Pancreas (tissue), 10 donors: ENCODE measurements at regions not wholly inside any gene's neighbourhood (a gene's known extent, or its start where the extent isn't known, plus 50 kb on each side); places are given as distances from the start of the nearest gene placed in this dataset.

ENCODE experiments used
- ATAC-seq, 4 donors: fragments of 200-7000 bp; cut with Tn5 transposase; one replicate each; pipeline versions ENCODE4 v1.8.0 to v1.9.1; 2020; ENCODE audit warnings: mild to moderate bottlenecking in 4 of 4, moderate library complexity in 4 of 4
- DNase-seq, 6 donors: peaks; one replicate each; pipeline ENCODE4 v3.0.0-alpha.2; 2020
- FAIRE-seq: peaks from 2 replicates; lab custom pipeline; 2012; peaks lifted over from hg19 to GRCh38; lab: Jason Lieb, UNC
- H3K27ac ChIP-seq, 4 donors: fragments of 200-600 bp; sonication (generic); 1 replicate in 3 of 4; 2 replicates in 1 of 4; pipeline versions ENCODE4 v1.5.0 to v1.8.0; 2020
- H3K27me3 ChIP-seq, 4 donors: fragments of 200-600 bp; one replicate each; pipeline ENCODE4 v1.8.0; 2021
- H3K36me3 ChIP-seq, 3 donors: fragments of 200-600 bp; sonication (generic) in 1 of 3; one replicate each; pipeline versions ENCODE4 v1.5.0 to v1.8.0; 2020 to 2021
- H3K4me1 ChIP-seq, 3 donors: fragments of 200-600 bp; one replicate each; pipeline ENCODE4 v1.8.0; 2021
- H3K4me3 ChIP-seq, 4 donors: fragments of 200-600 bp; sonication (generic) in 2 of 4; one replicate each; pipeline versions ENCODE4 v1.5.0 to v1.8.0; 2020 to 2021
- H3K9me3 ChIP-seq, 4 donors: fragments of 200-600 bp; one replicate each; pipeline ENCODE4 v1.8.0; 2021
- WGBS, 2 donors: extraction: QIAGEN DNeasy Blood & Tissue Kit; methylation state at CpG; one replicate each; pipeline ENCODE4 v1.1.7; 2013; 5-methylcytosine and 5-hydroxymethylcytosine counted together
- intact Hi-C, 3 donors: fragments of 100-400 bp; cut with DNase I; formaldehyde crosslinking; loops; one replicate each; pipeline versions ENCODE4 v1.11.1 to v1.14.2; 2022
- TF ChIP-seq, protein P1 (sequence below), 4 donors: fragments of 200-600 bp; sonication (generic) in 3 of 4; IDR thresholded peaks; one replicate each; pipeline versions ENCODE4 v1.5.0 to v1.8.0; 2021; ENCODE audit warnings: antibody characterized with exemption in 4 of 4
- donor health status: healthy with polysubstance abuse.
- donor health status: DM: no; HTN: no; CAD: no; lungs with moderate emphysema.
- donor health status: DM: no; HTN: no; CAD: no.
- donor health status: control.
- donor health status: control.
- donor health status: Bipolar disorder and iron deficiency.
- donor health status: DM: yes; HTN: yes; CAD: no.
- donor health status: DM: no; HTN: no; CAD: no.
- donor health status: DM: no; HTN: no; CAD: no.
- donor health status: DM: yes; HTN: yes; CAD: no.

DNA sequence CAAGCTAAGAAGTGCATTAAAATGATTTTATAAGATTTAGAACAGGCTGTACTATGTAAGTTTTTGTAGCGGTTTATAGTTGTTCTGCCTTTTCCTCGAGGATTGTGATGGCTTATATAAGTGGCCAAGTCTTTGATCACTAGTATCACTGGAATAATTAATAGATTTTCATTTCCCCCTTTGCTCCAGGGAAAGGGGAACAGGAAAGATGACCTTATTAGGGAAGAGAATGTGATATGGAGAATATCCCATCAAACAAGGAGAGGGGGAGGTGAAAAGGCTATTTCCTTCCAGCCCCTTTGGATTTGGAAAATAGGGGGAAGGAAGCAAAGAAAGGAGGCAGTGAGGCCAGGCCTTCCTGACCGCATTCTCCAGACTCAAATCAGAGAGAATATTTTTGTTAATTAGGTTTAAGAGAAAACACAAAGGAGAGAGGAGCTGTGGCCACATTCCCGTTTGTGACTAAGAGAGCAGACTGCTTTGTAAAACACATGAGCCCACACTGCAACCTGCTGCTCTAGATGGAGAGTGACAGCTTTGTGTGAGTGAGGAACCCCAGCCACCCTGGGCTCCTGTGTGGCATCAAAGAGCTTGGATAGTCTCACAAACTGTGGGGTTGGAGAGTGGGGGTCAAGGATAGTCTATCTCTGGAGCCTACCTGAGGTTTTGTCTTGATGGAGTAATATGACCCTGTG lies 359.5 kb downstream of the DTWD2 start:
- Histone ChIP-seq H3K27me3 (no peaks in the 10 kb centered on the region), H3K4me1 (no peaks in the 10 kb centered on the region), H3K36me3 (no peaks in the 10 kb centered on the region), H3K27ac (no peak overlapping the region), H3K9me3 (no peaks in the 10 kb centered on the region), H3K4me3 (no peak overlapping the region)
- ATAC-seq (no peak), DNase-seq (no peak), FAIRE-seq (no peak)
- TF ChIP-seq, protein P1, sequence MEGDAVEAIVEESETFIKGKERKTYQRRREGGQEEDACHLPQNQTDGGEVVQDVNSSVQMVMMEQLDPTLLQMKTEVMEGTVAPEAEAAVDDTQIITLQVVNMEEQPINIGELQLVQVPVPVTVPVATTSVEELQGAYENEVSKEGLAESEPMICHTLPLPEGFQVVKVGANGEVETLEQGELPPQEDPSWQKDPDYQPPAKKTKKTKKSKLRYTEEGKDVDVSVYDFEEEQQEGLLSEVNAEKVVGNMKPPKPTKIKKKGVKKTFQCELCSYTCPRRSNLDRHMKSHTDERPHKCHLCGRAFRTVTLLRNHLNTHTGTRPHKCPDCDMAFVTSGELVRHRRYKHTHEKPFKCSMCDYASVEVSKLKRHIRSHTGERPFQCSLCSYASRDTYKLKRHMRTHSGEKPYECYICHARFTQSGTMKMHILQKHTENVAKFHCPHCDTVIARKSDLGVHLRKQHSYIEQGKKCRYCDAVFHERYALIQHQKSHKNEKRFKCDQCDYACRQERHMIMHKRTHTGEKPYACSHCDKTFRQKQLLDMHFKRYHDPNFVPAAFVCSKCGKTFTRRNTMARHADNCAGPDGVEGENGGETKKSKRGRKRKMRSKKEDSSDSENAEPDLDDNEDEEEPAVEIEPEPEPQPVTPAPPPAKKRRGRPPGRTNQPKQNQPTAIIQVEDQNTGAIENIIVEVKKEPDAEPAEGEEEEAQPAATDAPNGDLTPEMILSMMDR (IDR thresholded peaks at IDR 0.05) = no peak
- intact Hi-C loops = no loop called here
- WGBS, 2 donors = 61 to 63% methylated on average over 4 of the region's 4 CpGs

DNA sequence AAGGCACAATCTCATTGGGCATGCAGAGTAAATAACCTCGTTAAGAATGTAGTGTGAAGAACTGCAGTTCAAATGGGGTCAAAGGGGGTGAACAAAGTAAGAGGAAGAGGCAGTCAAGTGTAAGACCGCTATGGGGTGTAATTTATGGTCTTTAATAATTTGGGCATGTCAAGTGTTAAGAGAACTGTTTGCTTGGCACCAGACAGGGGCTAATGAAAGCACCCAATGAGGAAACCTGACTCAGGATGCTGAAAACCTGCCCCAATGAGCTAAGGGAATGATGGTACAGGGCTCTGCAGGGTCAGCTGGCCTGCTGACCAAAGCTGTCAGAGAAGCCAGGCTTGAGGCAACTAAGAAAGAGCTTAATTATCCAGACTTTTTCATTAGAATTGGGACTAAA lies 368.1 kb downstream of the DTWD2 start:
- Histone ChIP-seq H3K27me3 (no peaks in the 10 kb centered on the region), H3K27ac (no peak overlapping the region), H3K4me1 (no peaks in the 10 kb centered on the region), H3K9me3 (no peaks in the 10 kb centered on the region), H3K36me3 (no peaks in the 10 kb centered on the region), H3K4me3 (no peak overlapping the region)
- FAIRE-seq (no peak), ATAC-seq (no peak), DNase-seq (no peak)
- WGBS, 2 donors = 44 to 63% methylated on average over 2 of the region's 2 CpGs
- intact Hi-C loops = no loop called here
- TF ChIP-seq, protein P1 (IDR thresholded peaks at IDR 0.05) = no peak

DNA sequence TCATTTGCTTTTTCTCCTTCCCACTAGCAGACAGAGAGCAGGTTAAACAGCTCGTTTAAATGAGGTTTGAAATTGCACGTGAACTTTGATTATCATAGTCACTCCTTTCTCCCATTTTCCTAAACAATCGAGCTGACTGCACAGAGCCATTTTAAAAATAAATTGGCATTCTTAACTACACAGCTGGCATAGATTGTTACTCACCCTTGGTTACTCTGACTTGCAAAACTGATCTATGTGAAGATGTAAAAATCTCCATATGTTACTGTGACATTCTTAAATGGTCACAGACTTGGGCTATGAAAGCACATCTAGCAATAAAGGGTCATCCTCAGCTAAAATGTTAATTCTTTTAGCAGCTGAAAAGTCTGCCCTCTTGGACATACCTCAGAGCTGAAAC lies 368.5 kb downstream of the DTWD2 start:
- ATAC-seq = no peak

DNA sequence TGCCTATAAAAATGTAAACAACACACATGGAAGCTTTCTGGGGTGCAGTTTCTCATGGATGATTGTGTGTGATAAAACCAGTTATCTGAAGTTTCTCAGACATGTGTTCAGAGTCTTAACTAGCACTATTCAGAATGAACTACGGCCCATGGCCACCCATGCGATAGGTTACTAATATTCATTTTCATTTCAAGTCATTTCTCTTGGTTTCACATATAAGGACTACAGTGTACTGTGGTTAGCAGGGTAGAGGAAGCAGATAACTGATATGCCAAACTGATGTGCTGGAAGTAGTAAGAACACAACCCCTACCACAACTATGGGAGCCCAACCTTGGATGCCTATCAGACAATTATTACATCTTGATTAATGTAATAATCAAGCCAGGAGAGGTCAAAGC lies 372.1 kb downstream of the DTWD2 start:
- no peak overlapping the region for H3K4me3 ChIP-seq
- no peak for DNase-seq
- ATAC-seq = no peak
- TF ChIP-seq, protein P1 (IDR thresholded peaks at IDR 0.05) = no peak
- H3K36me3 ChIP-seq = no peaks in the 10 kb centered on the region
- WGBS, 2 donors = 48 to 98% methylated on average over 2 of the region's 2 CpGs
- no peaks in the 10 kb centered on the region for H3K27me3 ChIP-seq
- no peak for FAIRE-seq
- H3K4me1 ChIP-seq = no peaks in the 10 kb centered on the region
- H3K27ac ChIP-seq = no peak overlapping the region
- intact Hi-C loops = no loop called here
- H3K9me3 ChIP-seq = no peaks in the 10 kb centered on the region

More for the DNA sequence above, 368.5 kb downstream of the DTWD2 start:
- no peak overlapping the region for H3K27ac ChIP-seq
- H3K36me3 ChIP-seq = no peaks in the 10 kb centered on the region
- no peak for DNase-seq
- intact Hi-C loops = no loop called here
- WGBS, 2 donors = 52 to 64% methylated on average over 3 of the region's 3 CpGs
- no peak for FAIRE-seq
- H3K9me3 ChIP-seq = no peaks in the 10 kb centered on the region
- no peak overlapping the region for H3K4me3 ChIP-seq
- no peaks in the 10 kb centered on the region for H3K27me3 ChIP-seq
- no peaks in the 10 kb centered on the region for H3K4me1 ChIP-seq
- TF ChIP-seq, protein P1 (IDR thresholded peaks at IDR 0.05) = no peak

DNA sequence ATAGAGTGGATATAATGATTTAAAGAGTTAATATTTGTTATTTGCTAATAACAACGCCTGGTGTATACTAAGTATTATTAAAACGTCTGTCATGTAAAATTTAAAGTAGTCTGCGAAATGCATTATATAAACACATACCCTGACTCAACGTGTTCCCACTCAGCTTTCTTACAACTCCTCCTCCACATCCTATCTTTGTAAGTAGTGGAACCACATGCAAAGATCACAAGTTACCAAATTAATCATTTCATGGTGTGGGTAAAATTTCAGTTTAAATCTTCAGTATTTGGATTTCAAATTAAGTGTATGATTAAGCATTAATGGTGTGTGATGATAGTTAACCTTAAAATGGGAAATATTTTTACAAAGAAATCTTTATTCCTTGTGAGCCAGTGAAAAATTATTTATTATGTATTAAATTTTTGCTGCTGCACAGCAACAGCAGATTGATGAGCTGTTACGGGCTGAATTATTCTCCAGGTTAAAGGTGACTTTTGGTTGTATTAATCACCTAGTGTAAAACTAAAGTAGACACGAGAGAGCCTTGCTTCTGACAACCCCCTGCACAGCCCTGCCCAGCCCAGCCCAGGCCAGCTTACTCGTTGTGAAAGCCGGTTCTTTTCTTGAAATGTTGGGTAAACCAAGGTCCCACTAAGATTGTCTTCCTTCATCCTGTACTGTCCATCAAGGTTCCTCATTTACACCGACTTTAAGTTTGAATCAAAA lies 373.5 kb downstream of the DTWD2 start:
- H3K9me3 ChIP-seq = no peaks in the 10 kb centered on the region
- TF ChIP-seq, protein P1 (IDR thresholded peaks at IDR 0.05) = no peak
- H3K27ac ChIP-seq = no peak overlapping the region
- intact Hi-C loops = no loop called here
- 46 to 49% methylated on average over 9 of the region's 9 CpGs for WGBS, 2 donors
- ATAC-seq (peak in 2 of 4 donors; percentile 35 to 48), DNase-seq (no peak), FAIRE-seq (no peak)
- no peak overlapping the region for H3K4me3 ChIP-seq
- H3K4me1 ChIP-seq = no peaks in the 10 kb centered on the region
- H3K27me3 ChIP-seq = no peaks in the 10 kb centered on the region
- no peaks in the 10 kb centered on the region for H3K36me3 ChIP-seq
